ENCODE measurements at regions not wholly inside any gene's neighbourhood (a gene's known extent, or its start where the extent isn't known, plus 50 kb on each side); places are given as distances from the start of the nearest gene placed in this dataset.
A peak's percentile ranks its signal among the peaks of the same experiment; 100 is the strongest.

DNA sequence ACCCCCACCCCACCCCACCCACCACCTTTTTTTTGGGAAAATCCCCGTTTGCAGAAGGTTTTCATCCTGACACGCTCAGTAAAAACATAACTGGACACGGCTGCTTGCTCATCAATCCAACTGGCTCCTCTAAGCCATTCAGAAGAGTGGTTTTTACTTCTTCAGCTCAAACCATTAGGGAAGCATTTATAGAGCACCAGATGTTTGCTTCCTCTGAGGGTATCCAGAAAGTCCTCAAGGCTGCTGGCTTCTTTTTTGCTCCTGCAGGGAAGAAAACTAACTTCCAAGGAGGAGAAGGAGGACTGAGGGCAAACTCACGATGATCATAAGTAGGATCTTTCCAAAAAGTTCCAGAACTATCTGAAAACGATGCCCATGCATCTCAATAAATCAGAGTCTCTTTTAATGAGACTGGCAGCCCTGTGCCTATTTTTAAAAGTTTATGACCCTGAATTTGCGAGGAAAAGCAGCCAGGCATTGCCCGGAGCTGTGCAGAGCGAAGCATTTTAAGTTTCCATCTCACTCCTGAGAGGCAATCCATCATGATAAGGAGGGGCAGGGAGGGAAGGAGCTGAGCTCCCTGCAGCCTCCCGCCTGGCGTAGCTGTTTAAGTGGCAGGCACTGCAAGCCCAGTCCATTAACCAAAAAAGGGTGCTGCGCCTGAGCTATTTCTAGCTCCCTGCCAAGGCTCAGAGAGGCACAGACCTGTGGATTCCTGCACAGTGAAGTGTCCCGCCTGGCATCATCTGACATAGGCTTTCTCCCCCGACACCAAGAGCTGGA lies 146.3 kb upstream of the FOXF1 start:
- DNase-seq: peak; percentile 49

- no peak for DNase-seq
Measured at GRCh38 chr16:86364653-86365380, 145.5 kb upstream of the FOXF1 start.

DNA sequence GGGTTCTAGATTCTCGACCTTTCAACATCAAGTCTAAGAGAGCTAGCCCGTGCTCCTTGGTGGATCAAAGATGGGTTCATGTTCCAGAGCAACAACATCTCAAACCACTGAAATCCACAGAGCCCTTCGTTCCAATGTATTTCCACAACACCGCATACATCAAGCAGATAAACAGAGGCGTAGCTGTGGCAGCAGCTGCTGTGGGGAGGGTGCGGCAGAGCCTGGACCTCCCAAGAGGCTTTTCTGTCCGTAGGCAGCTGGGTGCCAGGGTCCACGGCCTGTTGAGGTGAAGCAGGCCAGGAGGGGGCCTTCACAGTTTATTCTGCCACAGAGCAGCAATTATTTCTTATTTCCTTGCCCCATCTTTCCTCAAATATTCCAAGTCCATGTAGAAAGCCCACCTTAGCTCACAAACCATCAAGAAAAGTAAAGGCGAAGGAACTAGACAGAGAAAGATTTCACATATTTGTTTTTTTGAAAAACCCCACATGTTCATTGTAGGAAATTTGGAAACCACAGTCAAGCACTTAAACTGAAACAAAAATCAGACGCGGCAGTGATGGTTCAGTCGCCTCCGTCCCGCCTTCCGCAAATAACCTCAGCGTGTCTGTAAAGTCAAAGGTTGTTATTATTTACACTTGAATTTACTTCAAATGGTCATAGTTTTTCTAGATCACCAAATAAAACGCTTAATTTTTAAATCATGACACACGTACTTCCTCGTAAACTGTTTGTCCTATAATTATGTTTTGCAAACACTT lies 144.6 kb upstream of the FOXF1 start:
- no peak for DNase-seq

GRCh38 chr16:86366481-86366880 lies 143.8 kb upstream of the FOXF1 start:
- no peak for DNase-seq

DNA sequence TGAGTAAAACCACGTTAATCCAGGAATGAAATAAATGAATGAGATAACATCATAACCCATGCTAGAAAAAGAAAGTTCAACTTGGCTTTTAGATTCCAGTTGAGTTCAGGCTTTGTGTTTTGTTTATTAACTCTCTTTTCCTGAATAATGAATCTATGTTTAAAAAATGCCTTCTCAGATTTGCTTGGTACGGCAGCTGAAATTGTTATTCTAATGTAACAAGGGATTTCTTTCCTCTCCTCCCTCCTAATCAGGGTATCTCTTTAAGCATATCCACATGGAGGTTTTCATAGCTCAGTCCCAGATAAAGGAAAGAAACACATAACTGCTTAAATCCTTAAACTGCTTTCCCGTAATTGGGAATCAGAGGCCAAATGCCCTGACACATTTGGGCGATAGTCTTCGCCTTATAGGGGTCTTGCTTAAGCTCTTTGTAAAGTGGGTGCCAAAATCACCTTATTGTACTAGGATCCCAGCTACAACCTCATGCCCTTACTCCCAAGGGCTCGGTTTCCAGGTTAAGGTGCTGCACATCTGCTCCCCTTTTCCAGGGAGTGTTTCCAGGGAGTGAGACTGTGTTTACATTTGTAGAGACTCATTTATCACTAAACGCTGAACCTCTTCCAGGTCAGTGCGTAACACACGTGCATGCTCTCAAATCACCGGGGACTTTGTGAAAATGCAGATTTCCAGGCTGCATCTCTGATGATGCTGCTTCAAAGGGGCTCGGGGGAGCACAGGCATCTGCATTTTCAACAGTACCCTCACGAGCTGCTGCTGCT lies 142.8 kb upstream of the FOXF1 start:
- no peak for DNase-seq

- no peak for DNase-seq
Measured at GRCh38 chr16:86368261-86368660, 142.1 kb upstream of the FOXF1 start.

DNA sequence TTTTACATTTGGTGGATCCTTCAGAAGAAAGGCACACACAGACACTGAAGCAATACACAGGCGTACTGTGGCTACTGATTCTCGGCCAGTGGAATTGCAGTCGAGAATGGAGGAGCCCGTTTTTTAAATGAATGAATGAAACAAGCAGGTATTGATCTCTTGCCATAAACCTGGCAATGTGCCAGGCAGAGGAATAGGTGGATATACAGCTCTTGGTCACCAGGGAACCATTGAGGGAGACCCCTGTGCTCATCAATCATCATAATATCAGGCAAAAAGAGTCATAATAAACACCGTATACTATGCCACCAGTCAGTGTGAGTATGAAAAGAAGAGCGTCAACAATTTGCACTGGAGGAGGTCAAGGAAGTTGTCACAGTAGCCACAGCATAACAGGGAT lies 140.3 kb upstream of the FOXF1 start:
- no peak for DNase-seq

DNA sequence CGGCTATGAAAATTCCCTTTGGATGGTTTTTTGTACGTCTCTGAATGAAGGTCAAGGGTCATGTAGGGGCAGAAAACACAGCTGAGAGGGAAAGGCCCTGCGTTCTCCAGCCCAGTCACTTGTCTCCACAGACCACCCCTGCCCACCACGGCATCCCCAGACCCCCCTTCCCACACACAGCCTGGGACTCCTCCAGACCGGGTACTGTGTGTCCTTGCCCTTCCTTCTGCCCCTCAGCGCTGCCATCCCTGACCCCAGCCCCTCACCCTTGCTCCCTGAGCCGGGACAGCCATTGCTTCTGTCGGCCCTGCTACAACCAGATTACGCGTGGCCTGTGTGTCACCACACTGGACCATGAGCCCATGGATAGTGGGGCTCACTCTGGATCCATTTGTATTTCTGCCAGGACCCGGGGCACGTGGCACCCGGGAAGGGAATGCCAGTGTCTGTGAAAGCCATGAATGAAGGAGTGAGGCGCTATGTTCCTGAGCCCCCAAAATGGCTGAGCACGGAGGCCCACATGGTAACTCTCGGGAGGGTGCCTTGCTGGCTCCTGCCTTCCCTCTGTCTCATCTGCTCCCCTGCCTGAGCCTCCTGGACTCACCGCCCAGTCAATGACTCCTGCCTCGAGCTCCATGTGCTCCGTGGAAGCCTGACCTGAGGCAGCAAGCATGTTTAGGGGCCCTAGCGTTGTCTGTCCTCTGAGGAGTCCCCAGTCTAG lies 139.1 kb upstream of the FOXF1 start:
- no peak for DNase-seq

DNA sequence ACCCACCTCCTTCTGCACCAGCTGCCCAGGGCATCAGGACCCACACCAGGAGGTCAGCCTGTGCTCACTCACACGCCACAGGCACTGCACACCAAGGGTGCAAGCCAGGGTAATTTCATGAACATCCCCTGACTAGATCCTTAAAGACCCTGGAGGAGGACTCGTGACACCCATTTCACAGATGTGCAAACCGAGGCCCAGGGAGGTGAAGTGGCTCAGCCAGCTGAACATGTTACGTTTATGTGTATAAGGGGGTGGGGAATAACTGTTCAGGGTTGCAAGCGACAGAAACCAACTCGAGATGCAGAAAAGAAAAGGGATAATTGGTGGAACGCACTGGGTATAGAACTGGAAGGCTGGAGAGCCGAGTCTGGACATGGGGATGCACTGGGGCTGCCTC lies 138.1 kb upstream of the FOXF1 start:
- no peak for DNase-seq

GRCh38 chr16:86373276-86373901 lies 136.9 kb upstream of the FOXF1 start:
- DNase-seq: no peak

- no peak for DNase-seq
Measured at GRCh38 chr16:86374603-86375130, 135.7 kb upstream of the FOXF1 start.

DNA sequence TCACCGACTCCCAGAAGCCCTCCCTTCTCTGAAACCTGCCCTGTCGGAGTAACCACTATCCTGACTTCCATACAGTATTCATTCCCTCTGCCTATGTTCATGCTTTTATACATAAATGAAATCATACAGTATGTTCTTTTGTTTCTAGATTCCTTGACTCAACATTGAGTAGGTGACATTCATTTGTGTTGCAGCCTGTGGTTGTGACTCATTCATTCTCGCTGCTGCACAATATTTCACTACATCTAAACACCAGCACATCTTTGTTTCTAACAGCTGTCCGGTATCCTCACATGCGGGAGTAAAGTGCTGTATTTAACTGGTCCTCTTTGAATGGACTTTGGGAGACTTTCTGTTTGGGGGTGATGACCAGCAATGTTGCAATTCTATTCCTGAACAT lies 135.0 kb upstream of the FOXF1 start:
- no peak for DNase-seq

DNA sequence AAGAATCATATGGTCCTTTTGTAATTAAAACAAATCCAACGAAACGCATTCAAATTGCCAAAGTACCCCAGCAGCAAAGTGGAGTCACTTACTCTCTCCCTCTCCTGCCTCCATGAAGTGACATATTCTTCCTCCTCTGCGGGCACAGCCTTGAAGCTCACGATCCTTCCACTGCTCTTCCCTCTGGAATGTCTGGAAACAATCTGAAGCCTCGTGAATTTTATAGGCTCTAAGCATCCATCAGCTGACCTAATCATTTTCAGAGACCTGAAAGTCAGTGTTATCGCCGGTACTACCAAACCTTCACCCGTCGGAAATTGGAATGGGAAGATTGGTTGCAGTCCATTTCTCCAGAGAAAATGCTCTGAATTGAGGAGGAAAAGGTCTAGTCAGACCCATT lies 134.5 kb upstream of the FOXF1 start:
- no peak for DNase-seq

DNA sequence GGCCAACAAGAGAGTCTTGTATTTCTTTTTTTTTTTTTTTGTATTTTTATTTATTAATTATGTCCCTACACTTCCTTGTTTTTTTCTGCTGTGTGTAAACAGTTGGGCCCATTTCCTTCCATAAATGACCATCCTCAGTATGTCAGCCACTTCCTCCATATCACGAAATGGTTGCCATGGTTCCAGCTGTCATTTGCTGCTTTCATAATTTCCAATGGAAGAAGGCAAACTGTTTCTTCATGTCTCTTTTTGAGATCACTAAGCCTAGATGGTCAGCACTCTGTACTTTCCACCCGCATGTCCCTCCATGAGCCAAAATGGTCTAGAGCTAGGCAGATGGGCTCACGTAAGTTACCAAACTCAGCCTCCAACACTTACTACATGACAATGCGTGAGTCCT lies 133.5 kb upstream of the FOXF1 start:
- no peak for DNase-seq

DNA sequence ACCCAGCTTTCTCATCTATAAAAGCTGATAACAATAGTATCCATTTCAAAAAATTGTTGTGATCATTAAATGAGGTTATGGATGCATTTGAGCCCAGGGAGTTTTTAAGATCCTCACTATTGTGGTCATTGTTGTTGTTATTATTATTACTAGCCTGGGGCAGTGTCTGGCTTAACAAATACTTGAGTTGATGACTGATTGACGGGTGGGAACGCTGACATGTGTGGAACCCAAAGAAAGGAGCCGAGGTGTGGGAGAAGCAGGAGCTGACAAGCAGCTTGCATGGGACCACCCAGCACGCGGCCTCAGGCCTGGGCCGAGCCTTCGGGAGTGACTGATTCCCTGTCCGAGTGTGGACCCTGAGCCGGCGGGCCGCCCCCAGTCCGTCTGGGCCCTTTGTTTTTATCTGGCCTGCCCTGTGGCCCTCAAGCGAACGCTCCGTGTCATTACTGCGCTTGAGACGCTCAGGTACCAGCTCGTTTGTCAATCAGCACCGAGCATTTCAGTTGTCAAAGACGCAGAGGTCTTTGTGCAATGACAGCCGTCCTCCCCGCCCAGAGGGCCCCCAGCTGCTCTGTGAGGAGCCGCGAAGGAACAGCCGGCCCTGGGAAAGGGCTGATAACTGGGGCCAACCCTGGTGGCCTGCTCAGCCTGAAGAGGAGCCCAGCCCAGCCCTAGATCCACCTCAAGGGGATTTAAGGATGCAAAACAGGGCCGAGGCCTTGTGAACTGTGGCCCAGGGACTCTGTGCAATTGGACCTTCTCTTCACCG lies 132.9 kb upstream of the FOXF1 start:
- no peak for DNase-seq

DNA sequence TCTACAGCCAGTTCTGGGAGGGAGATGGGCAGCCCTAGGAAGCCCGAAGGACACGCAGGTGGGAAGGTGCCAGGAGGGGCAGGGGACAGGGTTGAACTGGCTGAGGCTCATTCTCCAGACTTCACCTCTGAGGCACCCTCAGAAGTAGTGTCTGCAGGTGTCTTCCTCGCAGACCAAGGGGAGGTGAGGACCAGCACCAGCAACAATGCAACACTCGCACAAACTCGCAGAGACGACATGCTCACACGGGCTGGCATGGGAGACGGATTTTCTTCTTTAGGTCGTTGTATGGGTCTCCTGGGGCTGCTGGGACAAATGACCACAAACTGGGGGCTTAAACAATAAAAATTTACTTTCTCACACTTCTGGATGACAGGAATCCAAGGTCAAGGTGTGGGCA lies 132.2 kb upstream of the FOXF1 start:
- DNase-seq: no peak

DNA sequence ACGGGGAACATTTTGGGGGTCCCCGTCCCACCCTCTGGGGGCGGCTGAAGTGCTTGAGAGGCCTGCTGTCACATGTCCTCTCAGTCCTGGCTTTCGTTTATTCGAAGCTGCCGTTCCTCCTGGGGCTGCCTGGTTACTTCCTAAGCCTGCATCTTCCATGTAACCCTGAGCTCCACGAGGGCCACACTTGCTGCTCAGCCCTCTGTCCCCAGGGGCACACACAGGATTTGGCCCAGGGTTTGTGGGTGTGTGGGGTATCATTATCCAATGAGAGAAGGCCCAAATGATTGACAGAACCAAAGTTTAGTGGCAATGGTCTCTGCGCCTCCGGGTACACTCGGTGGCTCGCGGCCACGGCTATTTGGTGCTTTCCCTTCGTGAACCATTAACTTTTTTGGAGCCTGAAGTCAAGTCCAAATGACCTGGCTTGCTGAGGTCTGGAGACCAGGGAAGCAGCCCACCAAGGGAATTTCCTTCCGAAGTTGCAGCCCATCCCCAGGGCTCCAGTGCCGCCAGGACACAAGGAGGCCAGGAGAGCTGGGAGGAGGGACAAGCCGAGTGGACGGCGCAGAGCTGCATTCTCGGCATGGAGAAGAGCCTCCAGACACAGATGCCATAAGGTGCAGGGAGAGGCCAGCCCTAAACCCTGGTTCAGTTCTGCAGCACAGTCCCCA lies 131.4 kb upstream of the FOXF1 start:
- DNase-seq: no peak

GRCh38 chr16:86379505-86379846 lies 130.9 kb upstream of the FOXF1 start:
- DNase-seq: no peak

DNA sequence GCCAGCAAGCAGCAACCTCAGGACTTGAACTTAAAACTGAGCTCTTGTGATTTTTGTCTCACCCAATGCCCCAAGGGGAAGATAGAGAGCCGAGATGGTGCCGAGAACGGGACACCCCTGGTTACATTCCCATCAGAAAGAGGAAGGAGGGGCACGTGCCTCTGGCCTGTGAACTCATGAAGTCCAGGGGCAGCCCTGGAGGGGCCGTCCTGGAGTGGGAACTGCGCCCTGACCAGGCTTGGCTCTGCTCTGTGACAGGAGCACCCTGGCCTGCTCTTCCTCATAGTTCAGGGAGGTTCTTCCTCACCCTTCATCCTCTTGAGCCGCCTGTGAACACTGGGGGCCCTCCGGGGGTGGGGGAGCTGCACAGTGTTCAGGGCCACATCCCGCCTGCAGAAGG lies 130.3 kb upstream of the FOXF1 start:
- no peak for DNase-seq
